ENCODE measurements at regions not wholly inside any gene's neighbourhood (a gene's known extent, or its start where the extent isn't known, plus 50 kb on each side); places are given as distances from the start of the nearest gene placed in this dataset.

DNA sequence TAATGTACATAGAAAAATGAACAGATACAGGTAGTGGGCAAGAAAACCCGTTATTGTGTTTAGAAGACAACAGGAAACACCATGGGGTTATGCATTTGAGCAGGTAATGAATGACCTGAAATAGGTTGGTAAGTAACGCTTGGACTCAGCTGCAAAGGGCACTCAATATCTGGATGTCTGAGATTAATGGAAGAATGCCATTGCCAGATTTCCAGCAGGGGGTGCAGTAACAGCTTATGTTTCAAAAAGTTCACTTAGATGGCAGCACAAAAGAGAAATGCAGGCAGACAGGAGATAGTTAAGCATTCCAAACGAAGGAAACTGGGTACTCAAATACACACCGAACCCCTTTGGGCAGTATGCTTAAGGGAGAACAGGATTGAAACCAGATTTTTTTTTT, 285.5 kb upstream of the VLDLR start:
- Histone ChIP-seq H3K27ac (no peak overlapping the region), H3K27me3 (no peaks in the 10 kb centered on the region), H3K9ac (no peak overlapping the region), H3K9me3 (peaks cover 7% of the 10 kb centered on the region), H3K4me2 (no peak overlapping the region), H3K4me3 (no peak overlapping the region), H3K36me3 (no peaks in the 10 kb centered on the region), H3K4me1 (no peaks in the 10 kb centered on the region), H4K20me1 (no peaks in the 10 kb centered on the region)
- TF ChIP-seq Cebpa-rat (IDR thresholded peaks at IDR 0.05): no peak

DNA sequence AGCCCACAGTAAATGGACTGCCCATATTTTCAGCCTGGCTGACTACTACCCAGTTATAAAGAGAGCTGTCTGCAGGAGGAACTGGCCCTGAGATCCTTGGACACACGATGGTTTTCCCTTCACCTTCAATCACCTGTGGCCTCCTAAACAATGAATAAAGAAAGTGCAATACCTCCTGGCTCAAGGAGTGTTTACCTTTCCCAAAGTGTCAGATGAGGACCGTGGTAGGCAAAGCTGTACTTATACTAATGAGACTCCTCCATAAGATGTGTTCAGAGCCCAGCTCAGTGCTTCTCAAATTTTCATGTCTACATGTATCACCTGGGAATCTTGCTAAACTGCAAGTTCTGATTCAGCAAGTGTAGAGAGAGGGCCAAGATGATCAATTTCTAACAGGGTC, 284.5 kb upstream of the VLDLR start:
- H3K36me3 ChIP-seq: no peaks in the 10 kb centered on the region
- TF ChIP-seq Cebpa-rat (IDR thresholded peaks at IDR 0.05): no peak

GRCh38 chr9:2337627-2338026, 284.0 kb upstream of the VLDLR start:
- TF ChIP-seq Cebpa-rat (IDR thresholded peaks at IDR 0.05): no peak

More for the DNA sequence above, 284.5 kb upstream of the VLDLR start:
- no peak overlapping the region for H3K4me2 ChIP-seq
- no peaks in the 10 kb centered on the region for H4K20me1 ChIP-seq
- H3K9me3 ChIP-seq: peaks cover 1% of the 10 kb centered on the region
- H3K9ac ChIP-seq: no peak overlapping the region
- no peak overlapping the region for H3K27ac ChIP-seq
- H3K4me3 ChIP-seq: no peak overlapping the region
- H3K4me1 ChIP-seq: no peaks in the 10 kb centered on the region
- no peaks in the 10 kb centered on the region for H3K27me3 ChIP-seq

GRCh38 chr9:2338777-2339365, 282.7 kb upstream of the VLDLR start:
- no peaks in the 10 kb centered on the region for H3K4me1 ChIP-seq
- no peaks in the 10 kb centered on the region for H4K20me1 ChIP-seq
- no peaks in the 10 kb centered on the region; the same call in 1 of the 2 replicates for H3K9me3 ChIP-seq
- H3K36me3 ChIP-seq: no peaks in the 10 kb centered on the region
- H3K27me3 ChIP-seq: no peaks in the 10 kb centered on the region
- no peak overlapping the region for H3K4me3 ChIP-seq
- H3K4me2 ChIP-seq: no peak overlapping the region
- no peak overlapping the region for H3K27ac ChIP-seq
- no peak for TF ChIP-seq Cebpa-rat (IDR thresholded peaks at IDR 0.05)
- no peak overlapping the region for H3K9ac ChIP-seq

More at GRCh38 chr9:2337627-2338026, 284.0 kb upstream of the VLDLR start:
- Histone ChIP-seq H3K4me2 (no peak overlapping the region), H3K4me1 (no peaks in the 10 kb centered on the region), H3K36me3 (no peaks in the 10 kb centered on the region), H3K9ac (no peak overlapping the region), H4K20me1 (no peaks in the 10 kb centered on the region), H3K27ac (no peak overlapping the region), H3K4me3 (no peak overlapping the region), H3K27me3 (no peaks in the 10 kb centered on the region), H3K9me3 (no peaks in the 10 kb centered on the region; the same call in 1 of the 2 replicates)

GRCh38 chr9:2339416-2339815, 282.2 kb upstream of the VLDLR start:
- TF ChIP-seq Cebpa-rat (IDR thresholded peaks at IDR 0.05): no peak

GRCh38 chr9:2340046-2340760, 281.4 kb upstream of the VLDLR start:
- Histone ChIP-seq H3K4me3 (no peak overlapping the region), H4K20me1 (no peaks in the 10 kb centered on the region), H3K4me1 (no peaks in the 10 kb centered on the region), H3K36me3 (no peaks in the 10 kb centered on the region), H3K4me2 (no peak overlapping the region), H3K9me3 (no peaks in the 10 kb centered on the region; the same call in 1 of the 2 replicates), H3K9ac (no peak overlapping the region), H3K27ac (no peak overlapping the region), H3K27me3 (no peaks in the 10 kb centered on the region)
- no peak for TF ChIP-seq Cebpa-rat (IDR thresholded peaks at IDR 0.05)

More at GRCh38 chr9:2339416-2339815, 282.2 kb upstream of the VLDLR start:
- Histone ChIP-seq H3K27ac (no peak overlapping the region), H3K9ac (no peak overlapping the region), H3K4me3 (no peak overlapping the region), H4K20me1 (no peaks in the 10 kb centered on the region), H3K4me2 (no peak overlapping the region), H3K9me3 (no peaks in the 10 kb centered on the region; the same call in 1 of the 2 replicates), H3K36me3 (no peaks in the 10 kb centered on the region), H3K4me1 (no peaks in the 10 kb centered on the region), H3K27me3 (no peaks in the 10 kb centered on the region)

- TF ChIP-seq Cebpa-rat (IDR thresholded peaks at IDR 0.05): no peak
Measured at GRCh38 chr9:2341126-2341525, 280.5 kb upstream of the VLDLR start.

GRCh38 chr9:2341956-2342355, 279.6 kb upstream of the VLDLR start:
- no peaks in the 10 kb centered on the region for H4K20me1 ChIP-seq
- H3K4me2 ChIP-seq: no peak overlapping the region
- no peak overlapping the region for H3K4me3 ChIP-seq
- H3K27ac ChIP-seq: no peak overlapping the region
- H3K4me1 ChIP-seq: no peaks in the 10 kb centered on the region
- H3K9ac ChIP-seq: no peak overlapping the region
- peaks cover 7% of the 10 kb centered on the region; the same call in 1 of the 2 replicates for H3K9me3 ChIP-seq
- H3K36me3 ChIP-seq: no peaks in the 10 kb centered on the region
- TF ChIP-seq Cebpa-rat (IDR thresholded peaks at IDR 0.05): no peak
- no peaks in the 10 kb centered on the region for H3K27me3 ChIP-seq

More at GRCh38 chr9:2341126-2341525, 280.5 kb upstream of the VLDLR start:
- Histone ChIP-seq H3K4me2 (no peak overlapping the region), H3K9me3 (no peaks in the 10 kb centered on the region), H3K27ac (no peak overlapping the region), H4K20me1 (no peaks in the 10 kb centered on the region), H3K36me3 (no peaks in the 10 kb centered on the region), H3K9ac (no peak overlapping the region), H3K4me1 (no peaks in the 10 kb centered on the region), H3K27me3 (no peaks in the 10 kb centered on the region), H3K4me3 (no peak overlapping the region)

- Histone ChIP-seq H3K4me3 (no peak overlapping the region), H3K4me1 (no peaks in the 10 kb centered on the region), H3K9ac (no peak overlapping the region), H3K27ac (no peak overlapping the region), H4K20me1 (no peaks in the 10 kb centered on the region), H3K9me3 (peaks cover 25% of the 10 kb centered on the region), H3K36me3 (no peaks in the 10 kb centered on the region), H3K4me2 (no peak overlapping the region), H3K27me3 (no peaks in the 10 kb centered on the region)
- no peak for TF ChIP-seq Cebpa-rat (IDR thresholded peaks at IDR 0.05)
Measured at GRCh38 chr9:2343756-2344155, 277.8 kb upstream of the VLDLR start.

DNA sequence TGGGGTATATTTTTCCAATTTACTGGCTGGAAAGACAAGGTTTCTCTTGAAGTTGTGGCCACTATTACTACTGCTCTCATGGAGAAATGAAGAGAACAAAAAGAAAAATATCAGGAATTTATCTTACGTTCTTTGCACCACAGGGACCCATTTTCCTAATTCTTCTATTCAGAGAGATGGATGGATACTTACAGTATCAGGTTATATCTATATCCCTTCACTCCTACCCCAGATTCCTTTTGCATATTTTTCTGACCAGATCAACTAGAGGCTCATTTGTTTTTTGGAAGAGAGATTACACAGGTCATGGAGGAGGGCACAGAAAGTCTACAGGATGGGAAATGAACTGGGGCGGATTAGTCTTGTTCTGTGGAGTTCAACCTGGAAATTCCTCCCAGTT, 277.2 kb upstream of the VLDLR start:
- Histone ChIP-seq H3K4me3 (no peak overlapping the region), H4K20me1 (no peaks in the 10 kb centered on the region), H3K4me2 (no peak overlapping the region), H3K27me3 (no peaks in the 10 kb centered on the region), H3K36me3 (no peaks in the 10 kb centered on the region), H3K9me3 (peaks cover 31% of the 10 kb centered on the region), H3K9ac (no peak overlapping the region), H3K27ac (no peak overlapping the region), H3K4me1 (no peaks in the 10 kb centered on the region)
- no peak for TF ChIP-seq Cebpa-rat (IDR thresholded peaks at IDR 0.05)
